TTC549 (cell line): ENCODE measurements at regions not wholly inside any gene's neighbourhood (a gene's known extent, or its start where the extent isn't known, plus 50 kb on each side); places are given as distances from the start of the nearest gene placed in this dataset.
"Not testable (repeated sequence)": the region's sequence is repeated elsewhere in the genome, so short reads cannot be mapped to it uniquely, and the experiment has no call there.

ENCODE experiments used
- FAIRE-seq: peaks from 2 replicates; lab custom pipeline; 2012; peaks lifted over from hg19 to GRCh38; lab: Jason Lieb, UNC

DNA sequence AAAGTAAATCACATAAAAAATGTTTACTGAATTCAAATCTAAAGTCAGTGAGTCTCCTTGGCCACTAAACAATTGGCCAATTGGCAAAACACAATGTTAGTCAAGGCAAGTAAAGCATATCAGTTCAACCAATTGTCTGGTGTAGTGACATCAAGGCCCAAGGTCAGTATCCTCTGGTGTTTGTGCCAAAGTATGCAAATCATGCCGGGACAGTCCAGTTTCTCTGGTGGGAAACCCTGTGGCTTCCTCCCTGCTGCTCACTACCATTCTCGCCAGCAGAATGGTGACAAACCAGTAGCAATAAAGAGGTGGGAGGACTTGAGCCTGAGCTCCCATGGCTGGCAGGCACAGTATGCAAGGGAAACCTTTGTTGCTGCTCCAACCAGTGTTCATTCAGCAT lies 314.9 kb upstream of the FGF13 start:
- FAIRE-seq, result no peak

DNA sequence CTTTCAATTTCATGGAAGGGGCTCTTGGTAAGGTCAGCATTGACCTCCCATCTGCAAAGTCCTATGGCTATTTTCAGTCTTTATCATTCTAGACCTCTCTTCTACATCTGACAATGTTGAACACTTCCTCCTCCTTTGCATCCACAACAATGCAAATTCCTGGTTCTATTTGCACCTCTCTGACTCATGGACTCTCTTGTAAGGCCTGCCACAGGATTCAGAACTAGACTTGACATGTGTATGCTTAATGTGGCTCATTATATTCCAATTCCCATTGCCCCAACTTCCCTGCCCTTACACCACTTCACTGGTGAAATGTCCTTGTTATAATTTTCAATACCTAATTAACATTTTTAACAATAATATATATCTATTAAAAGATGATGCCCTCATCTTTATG lies 314.3 kb upstream of the FGF13 start:
- no peak for FAIRE-seq

DNA sequence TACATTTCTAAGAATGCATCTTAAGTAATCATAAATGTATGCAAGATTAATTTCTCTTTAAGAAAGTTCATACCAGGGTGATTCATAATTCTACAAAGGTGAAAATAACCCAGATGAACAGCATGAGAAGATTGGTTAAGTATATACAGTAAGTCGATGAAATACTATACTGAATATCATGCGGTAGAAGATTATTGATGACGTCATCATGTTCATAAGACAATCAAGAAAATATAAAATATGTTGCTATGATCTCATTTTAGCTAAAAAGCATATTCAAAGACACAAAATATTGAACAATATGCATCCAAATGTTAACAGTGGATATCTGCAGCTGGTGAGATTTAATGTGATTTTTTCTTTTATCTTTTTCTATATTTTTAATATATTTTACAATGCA lies 312.0 kb upstream of the FGF13 start:
- FAIRE-seq, result no peak

DNA sequence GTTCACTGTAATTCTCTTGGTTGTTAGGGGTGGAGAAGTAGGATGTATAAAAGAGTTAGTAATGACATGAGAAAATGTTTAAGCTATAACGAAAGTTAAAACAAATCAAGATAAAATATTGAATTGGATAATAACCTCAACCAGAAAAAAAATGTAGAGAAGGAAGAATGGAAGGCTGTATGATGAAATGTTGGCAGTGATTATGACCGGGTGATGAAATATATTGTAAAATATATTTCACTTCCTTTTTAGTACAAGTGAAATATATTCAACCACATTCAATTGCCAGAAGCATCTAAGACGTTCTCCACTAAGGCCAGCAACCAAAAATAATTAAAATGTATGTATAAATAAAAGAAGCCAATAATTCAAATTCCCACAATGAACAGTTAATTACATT lies 309.3 kb upstream of the FGF13 start:
- FAIRE-seq, result no peak

DNA sequence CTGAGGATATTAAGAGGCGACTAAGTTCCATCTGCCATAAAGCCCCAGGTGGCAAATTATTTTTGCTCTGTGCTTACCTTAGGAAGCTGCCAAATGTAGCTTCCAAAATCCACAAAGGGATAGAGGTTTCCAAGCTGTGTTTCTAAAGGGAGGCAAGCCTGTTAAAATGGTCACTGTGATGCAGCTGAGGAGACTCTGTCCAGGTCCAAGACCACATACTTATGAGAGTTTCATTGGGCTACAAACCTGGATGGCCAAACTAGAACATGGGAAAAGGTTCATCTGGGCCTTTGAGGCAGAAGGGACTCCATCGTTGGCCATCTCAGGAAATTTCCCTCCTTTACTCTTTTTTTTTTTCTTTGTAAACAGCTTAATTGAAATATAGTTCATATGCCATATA lies 306.9 kb upstream of the FGF13 start:
- no peak for FAIRE-seq

DNA sequence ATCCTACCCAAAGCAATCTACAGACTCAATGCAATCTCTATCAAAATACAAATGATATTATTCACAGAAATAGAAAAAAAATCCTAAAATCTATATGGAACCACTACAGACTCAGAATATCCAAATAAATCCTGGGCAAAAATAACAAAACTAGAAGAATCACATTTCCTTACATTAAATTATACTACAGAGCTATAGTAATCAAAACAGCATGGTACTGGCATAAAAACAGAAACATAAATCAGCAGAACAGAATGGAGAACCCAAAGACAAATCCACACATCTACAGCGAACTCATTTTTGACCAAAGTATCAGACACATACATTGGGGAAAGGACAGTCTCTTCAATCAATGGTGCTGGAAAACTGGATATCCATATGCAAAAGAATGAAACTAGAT lies 304.1 kb upstream of the FGF13 start:
- no peak for FAIRE-seq

DNA sequence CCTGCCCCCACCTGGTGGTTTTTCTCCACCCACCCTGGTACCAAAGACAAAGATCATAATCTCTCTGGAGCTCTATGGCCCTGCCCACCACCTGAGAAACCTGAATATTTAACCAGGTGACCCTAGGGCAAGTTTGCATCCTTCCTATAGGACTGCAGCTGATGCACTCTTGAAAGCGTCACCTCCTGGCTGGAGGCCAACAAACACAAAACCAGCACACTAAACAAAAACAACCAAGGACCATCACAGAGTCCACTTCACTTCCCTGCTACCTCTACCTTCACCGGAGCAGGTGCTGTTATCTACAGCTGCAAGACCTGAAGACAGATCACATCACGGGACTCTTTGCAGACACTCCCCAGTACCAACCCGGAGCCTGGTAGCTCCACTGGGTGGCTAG lies 296.7 kb upstream of the FGF13 start:
- no peak for FAIRE-seq

DNA sequence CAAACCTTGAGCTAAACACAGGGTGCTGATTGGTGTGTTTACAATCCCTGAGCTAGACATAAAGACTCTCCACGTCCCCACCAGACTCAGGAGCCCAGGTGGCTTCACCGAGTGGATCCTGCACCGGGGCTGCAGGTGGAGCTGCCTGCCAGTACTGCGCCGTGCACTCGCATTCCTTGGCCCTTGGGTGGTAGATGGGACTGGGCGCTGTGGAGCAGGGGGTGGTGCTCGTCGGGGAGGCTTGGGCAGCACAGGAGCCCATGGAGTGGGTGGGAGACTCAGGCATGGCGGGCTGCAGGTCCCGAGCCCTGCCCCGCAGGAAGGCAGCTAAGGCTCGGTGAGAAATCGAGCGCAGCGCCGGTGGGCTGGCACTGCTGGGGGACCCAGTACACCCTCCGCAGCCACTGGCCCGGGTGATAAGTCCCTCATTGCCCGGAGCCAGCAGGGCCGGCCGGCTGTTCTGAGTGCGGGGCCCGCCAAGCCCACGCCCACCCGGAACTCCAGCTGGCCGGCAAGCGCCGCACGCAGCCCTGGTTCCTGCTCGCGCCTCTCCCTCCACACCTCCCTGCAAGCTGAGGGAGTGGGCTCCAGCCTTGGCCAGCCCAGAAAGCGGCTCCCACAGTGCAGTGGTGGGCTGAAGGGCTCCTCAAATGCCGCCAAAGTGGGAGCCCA lies 292.5 kb upstream of the FGF13 start:
- FAIRE-seq, result not testable (repeated sequence)

DNA sequence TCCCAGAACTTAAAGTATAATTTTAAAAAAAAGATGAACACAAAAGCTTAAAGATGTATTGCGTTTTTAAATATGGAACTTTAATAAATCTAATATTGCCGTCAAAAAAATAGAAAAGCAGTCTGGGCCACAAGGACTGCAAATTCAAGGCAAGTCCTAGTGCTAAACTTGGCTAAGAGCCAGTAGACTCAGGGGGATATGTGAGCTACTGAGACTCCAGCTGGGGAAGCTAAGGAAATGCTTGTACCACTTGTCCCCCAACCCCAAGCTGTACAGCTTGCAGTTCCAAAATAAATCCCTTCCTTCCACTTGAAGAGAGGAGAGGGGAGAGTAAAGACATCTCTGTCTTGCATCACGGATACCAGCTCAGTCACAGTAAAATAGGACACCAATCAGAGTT lies 290.8 kb upstream of the FGF13 start:
- FAIRE-seq, result no peak

DNA sequence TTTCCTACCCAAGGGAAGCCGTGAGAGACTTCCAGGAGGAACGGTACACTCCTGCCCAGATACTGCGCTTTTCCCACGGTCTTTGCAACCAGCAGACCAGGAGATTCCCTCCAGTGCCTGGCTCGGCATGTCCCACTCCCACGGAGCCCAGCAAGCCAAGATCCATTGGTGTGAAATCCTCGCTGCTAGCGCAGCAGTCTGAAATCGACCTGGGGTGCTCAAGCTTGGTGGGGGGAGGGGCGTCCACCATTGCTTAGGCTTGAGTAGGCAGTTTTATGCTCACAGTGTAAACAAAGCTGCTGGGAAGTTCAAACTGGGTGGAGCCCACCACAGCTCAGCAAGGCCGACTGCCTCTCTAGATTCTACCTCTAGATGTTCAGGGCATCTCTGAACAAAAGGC lies 284.8 kb upstream of the FGF13 start:
- FAIRE-seq, result no peak

DNA sequence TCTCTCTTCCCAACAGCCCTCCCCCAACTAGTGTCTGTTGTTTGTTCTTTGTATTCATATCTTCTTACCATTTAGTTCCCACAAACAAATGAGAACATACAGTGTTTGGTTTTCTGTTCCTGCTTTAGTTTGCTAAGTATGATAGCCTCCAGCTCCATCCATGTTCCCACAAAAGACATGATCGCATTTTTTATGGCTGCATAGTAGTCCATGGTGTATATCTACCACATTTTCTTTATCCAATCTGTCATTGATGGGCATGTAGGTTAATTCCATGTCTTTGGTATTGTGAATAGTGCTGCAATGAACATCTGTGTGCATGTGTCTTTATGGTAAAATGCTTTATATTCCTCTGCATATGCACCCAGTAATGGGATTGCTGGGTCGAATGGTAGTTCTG lies 283.9 kb upstream of the FGF13 start:
- FAIRE-seq, result no peak

DNA sequence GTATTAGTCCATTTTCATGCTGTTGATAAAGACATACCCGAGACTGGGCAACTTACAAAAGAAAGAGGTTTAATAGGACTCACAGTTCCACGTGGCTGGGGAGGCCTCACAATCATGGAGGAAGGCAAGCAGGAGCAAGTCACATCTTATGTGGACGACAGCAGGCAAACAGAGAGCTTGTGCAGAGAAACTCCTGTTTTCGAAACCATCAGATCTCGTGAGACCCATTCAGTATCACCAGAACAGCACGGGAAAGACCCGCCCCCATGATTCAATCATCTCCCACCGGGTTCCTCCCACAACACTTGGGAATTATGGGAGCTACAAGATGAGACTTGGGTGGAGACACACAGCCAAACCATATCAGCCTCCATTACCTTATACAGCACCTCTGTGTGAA lies 278.9 kb upstream of the FGF13 start:
- not testable (repeated sequence) for FAIRE-seq

DNA sequence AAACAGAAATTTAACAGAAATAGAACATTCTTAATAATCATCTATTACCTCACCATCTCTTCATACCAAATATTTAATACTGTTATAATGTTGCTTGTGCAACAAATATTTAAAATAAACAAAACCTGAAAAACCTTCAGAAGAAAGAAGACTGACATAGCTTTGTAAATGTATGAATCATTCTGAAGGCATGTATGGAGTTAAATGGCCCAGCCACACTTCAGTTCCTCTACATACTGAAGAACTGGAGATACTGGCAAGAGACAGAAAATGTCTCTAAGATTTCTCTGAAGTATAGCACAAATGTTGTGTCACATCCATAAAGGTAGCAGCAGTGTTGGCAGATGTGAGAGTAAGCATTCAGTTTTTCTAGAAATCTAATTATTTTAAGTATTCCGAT lies 275.3 kb upstream of the FGF13 start:
- FAIRE-seq, result no peak

DNA sequence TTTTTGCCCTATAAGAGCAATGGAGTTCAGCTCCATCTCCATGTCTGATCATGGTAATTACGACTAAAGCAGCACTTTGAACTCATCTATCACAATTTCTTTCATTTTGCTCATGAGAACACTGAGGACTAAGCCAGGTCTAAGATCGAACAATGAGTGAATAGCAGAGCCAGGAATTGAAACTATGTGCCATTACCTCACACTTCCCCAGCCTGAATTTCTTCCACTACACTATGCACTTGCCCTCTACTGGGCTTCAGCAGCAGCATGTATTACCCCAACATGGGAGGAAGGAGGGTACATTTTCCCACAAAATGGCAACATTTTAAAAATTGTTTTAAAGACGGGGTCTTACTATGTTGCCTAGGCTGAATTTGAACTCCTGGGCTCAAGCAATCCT lies 274.7 kb upstream of the FGF13 start:
- no peak for FAIRE-seq

DNA sequence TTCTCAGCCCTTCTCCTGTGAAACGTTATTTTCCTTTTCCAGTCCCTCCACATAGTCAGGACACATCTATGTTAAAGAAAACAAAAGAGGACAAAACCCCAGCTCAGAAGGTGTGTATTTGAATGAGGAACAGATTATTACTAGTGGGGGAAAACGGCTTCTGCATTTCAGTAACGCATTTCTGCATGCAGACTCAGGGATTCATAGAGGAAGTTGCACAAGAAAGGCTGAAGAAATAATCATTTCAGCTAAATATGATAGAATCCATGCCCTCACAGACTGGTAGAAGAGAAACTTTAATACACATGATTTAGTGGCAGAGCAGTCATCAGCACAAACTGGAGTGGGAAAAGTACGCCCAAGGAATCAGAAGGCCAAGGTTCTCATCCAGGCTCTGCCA lies 270.8 kb upstream of the FGF13 start:
- FAIRE-seq, result no peak

DNA sequence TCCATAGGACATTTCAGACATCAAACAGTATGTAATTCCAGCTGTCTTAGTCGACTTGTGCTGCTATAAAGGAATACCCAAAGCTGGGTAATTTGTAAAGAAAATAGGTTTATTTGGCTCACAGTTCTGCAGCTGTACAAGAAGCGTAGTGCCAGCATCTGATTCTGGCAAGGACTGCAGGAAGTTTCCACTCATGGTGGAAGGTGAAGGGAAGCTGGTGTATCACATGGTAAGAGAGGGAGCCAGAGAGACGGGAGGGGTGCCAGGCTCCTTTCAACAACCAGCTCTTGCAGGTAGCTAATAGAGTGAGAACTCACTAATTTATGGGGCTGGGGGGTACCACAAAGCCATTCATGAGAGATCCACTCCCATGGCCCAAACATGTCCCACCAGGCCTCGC lies 253.0 kb upstream of the FGF13 start:
- no peak for FAIRE-seq

DNA sequence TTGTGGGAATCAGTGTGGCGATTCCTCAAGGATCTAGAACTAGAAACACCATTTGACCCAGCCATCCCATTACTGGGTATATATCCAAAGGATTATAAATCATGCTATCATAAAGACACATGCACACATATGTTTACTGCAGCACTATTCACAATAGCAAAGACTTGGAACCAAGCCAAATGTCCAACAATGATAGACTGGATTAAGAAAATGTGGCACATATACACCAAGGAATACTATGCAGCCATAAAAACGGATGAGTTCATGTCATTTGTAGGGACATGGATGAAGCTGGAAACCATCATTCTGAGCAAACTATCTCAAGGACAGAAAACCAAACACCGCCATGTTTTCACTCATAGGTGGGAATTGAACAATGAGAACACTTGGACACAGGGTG lies 250.9 kb upstream of the FGF13 start:
- not testable (repeated sequence) for FAIRE-seq

DNA sequence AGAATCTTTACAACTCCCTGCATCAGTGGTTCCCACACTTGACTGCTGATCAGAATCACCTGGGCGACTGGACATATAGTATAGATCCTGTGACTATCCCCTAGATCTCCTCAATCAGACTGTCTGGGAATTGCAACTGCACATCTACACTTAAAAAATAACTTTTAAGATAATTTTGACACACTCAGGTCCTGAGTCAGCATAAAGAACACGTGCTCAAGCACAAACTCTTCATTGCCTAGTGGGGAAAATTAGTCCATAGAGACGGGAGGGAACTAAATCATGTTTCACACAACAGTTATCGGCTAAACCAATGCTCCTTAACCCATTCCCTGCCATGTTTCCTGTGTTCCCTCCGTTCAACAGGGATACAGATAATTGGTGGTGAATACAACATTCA lies 243.5 kb upstream of the FGF13 start:
- FAIRE-seq, result no peak

DNA sequence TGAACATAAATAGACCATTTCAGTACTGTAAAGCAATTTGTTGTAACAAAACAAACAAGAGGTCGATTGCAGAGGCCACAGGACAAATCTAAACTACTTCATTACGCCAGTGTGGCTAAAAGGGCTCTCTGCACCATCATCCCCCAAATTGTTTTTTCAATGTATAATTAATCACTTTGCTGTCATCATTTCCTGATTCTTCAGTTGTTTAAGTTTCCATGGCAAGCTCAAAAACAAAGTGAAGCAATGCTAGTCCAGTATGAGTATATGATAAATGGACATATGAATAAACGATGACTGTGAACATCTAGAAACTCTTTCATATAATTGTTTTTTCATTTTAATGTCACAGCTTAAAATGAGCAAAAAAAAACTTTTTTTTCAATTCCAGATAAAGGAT lies 235.4 kb upstream of the FGF13 start:
- no peak for FAIRE-seq

DNA sequence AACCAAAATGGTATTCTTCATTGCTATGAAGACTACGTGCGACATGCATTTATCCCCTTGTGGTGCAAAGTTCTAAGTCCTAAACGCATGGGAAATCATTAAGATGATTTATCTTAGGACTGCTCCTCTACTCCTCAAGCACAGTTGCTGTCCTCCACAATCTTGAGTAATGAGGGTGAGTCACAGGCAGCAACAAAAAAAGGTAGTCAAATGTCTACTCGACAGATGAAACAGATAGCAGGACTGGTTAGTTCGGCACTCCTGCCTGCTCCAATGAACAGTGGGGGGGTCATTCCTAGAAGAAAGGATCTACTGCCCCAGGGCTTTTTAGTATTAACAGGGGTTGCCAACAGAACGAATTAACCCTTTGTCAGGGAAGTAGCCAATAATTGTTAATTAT lies 233.7 kb upstream of the FGF13 start:
- FAIRE-seq, result no peak

DNA sequence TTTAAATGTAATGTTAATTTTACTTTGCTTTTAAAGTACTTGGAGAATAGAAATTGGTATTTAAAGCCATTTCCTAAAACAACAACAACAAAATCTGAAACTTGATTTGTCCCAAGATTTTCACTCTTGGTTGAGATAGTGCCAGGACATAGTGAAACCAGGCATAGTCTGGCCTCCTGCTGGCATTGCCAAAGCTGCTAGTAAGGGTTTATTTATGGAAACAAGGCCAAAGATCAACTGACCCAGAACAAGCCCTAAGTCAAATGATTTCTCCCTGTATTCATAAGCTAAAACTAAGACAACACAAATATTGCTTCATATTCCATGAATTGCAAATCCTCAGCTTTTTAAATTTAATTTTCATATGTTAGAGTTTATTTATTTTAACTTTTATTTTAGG lies 227.5 kb upstream of the FGF13 start:
- no peak for FAIRE-seq

DNA sequence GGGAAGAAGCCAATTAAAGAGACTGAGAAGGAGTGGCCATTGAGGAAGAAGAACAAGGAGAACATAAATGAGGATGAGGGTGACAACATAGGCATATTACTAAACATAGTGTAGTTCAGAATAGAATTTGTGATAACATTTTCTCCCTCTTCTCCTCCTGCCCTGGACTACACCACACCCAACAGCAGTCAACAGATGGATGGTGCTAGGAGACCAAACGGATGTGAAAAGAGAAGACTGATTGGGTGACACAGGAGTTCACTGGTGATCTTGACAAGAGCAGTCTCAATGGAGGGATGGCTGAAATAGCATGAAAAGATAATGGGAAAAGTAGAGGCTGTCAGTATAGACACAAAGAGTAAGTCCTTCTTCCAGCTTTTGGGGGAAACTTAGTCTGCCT lies 226.5 kb upstream of the FGF13 start:
- no peak for FAIRE-seq

DNA sequence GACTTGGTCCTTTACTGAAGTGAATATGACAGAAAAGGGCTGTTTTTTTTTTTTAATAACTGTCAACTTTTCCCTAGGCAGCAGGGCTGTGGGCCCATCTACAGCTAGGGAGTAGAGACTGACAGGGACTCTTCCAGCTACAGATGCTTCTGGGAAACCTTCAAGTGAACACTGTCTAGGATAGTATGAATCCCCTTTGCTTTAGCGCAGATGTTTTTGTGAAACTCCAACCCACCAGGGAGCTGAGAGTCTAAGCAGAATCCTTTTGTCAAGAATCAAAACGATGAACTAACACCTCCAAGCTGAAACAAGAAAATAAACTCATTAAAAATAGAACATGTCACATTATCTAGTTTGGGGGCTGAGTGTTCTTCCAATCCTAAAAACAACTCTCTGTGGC lies 219.7 kb upstream of the FGF13 start:
- FAIRE-seq, result no peak

DNA sequence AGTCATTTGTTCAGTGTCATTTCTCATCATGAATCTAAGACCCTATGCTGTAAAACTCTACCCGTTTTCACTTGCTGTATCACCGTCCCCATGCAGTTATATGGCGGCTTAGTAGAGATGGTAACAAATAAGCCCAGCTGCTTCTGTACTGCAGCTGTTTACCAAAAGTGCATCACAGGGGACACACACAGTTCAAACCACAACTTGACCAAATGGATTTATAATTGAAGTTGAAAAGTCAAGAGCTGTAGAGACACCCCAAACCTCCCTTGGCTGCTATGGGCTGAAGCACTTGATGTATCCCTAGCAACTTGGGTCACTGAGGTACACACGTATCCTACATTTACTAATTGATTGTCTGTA lies 219.0 kb upstream of the FGF13 start:
- FAIRE-seq, result no peak

DNA sequence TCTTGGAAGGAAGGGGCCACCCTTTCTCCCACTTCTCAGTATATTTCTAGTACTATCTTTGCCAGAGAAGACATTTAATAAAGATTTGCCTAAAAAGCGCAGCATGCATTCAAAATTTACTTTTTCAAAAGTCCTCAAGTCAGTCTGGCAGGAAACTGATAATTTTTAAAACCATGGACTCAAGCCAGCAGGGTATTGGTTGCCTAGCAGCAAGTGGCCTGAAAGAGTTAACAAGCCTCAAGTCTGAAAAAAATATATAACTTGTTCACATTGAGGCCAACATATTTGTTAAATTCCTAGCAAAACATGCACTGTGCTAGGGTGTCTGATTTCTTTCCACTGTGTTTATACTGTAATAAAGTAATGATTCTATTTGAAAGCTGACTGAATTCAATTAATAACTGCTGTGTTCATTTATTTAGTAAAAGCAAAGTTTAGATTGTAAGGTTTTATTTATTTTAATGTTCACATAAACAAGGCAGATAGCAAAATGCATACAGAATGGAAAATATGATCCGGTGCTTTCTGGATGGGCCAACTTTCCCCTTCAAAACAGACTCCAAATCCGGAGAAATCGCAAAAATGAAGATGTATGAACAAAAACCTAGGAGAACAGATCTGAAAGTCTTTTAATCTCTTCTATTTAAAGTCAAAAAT lies 218.5 kb upstream of the FGF13 start:
- no peak for FAIRE-seq
